ENCODE measurements at regions not wholly inside any gene's neighbourhood (a gene's known extent, or its start where the extent isn't known, plus 50 kb on each side); places are given as distances from the start of the nearest gene placed in this dataset.

- TF ChIP-seq, protein P1, sequence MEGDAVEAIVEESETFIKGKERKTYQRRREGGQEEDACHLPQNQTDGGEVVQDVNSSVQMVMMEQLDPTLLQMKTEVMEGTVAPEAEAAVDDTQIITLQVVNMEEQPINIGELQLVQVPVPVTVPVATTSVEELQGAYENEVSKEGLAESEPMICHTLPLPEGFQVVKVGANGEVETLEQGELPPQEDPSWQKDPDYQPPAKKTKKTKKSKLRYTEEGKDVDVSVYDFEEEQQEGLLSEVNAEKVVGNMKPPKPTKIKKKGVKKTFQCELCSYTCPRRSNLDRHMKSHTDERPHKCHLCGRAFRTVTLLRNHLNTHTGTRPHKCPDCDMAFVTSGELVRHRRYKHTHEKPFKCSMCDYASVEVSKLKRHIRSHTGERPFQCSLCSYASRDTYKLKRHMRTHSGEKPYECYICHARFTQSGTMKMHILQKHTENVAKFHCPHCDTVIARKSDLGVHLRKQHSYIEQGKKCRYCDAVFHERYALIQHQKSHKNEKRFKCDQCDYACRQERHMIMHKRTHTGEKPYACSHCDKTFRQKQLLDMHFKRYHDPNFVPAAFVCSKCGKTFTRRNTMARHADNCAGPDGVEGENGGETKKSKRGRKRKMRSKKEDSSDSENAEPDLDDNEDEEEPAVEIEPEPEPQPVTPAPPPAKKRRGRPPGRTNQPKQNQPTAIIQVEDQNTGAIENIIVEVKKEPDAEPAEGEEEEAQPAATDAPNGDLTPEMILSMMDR (conservative IDR thresholded peaks at IDR 0.05 in 1 of 2, IDR thresholded peaks at IDR 0.05 in 1 of 2; ENCODE audit: low read depth in 1 of 2, low read length in 2 of 2) = no peak
- TF ChIP-seq EZH2 (IDR thresholded peaks at IDR 0.05; ENCODE audit: low read length, missing control alignments) = no peak
Observed at GRCh38 chr20:24363031-24363430, 106.4 kb upstream of the SYNDIG1 start.
